ENCODE measurements at regions not wholly inside any gene's neighbourhood (a gene's known extent, or its start where the extent isn't known, plus 50 kb on each side); places are given as distances from the start of the nearest gene placed in this dataset.

GRCh38 chr20:40111282-40111681 lies 577.8 kb downstream of the MAFB start:
- no peak for ATAC-seq
- DNase-seq (ENCODE audit: low spot score) = no peak
- no peaks in the 10 kb centered on the region for H3K36me3 Mint-ChIP-seq
- H3K4me3 Mint-ChIP-seq = no peak overlapping the region
- H3K9me3 Mint-ChIP-seq = peaks cover 3% of the 10 kb centered on the region
- H3K4me1 Mint-ChIP-seq (ENCODE audit: low read depth in 2 of 2) = no peaks in the 10 kb centered on the region
- no peak overlapping the region for H3K27ac Mint-ChIP-seq
- H3K27me3 Mint-ChIP-seq = peaks cover 0 to 3% of the 10 kb centered on the region in 2 donors

- H3K36me3 Mint-ChIP-seq = no peaks in the 10 kb centered on the region
- DNase-seq (ENCODE audit: low spot score) = no peak
- H3K27me3 Mint-ChIP-seq = peaks cover 3% of the 10 kb centered on the region in 2 donors
- H3K27ac Mint-ChIP-seq = no peak overlapping the region
- no peak for ATAC-seq
- H3K4me1 Mint-ChIP-seq (ENCODE audit: low read depth in 2 of 2) = no peaks in the 10 kb centered on the region
- peaks cover 3% of the 10 kb centered on the region for H3K9me3 Mint-ChIP-seq
- H3K4me3 Mint-ChIP-seq = no peak overlapping the region
These were observed 578.7 kb downstream of the MAFB start for GRCh38 chr20:40110311-40110831.

GRCh38 chr20:40109136-40109535 lies 579.9 kb downstream of the MAFB start:
- H3K4me3 Mint-ChIP-seq = no peak overlapping the region
- H3K9me3 Mint-ChIP-seq = peaks cover 3% of the 10 kb centered on the region
- no peak for DNase-seq (ENCODE audit: low spot score)
- H3K4me1 Mint-ChIP-seq (ENCODE audit: low read depth in 2 of 2) = no peaks in the 10 kb centered on the region
- no peak for ATAC-seq
- H3K27ac Mint-ChIP-seq = no peak overlapping the region
- no peaks in the 10 kb centered on the region for H3K36me3 Mint-ChIP-seq
- H3K27me3 Mint-ChIP-seq = peaks cover 5 to 7% of the 10 kb centered on the region in 2 donors

- H3K4me3 Mint-ChIP-seq = no peak overlapping the region
- no peak for DNase-seq (ENCODE audit: low spot score)
- H3K27me3 Mint-ChIP-seq = peaks cover 2 to 7% of the 10 kb centered on the region in 2 donors
- ATAC-seq = no peak
- H3K27ac Mint-ChIP-seq = no peak overlapping the region
- no peaks in the 10 kb centered on the region for H3K4me1 Mint-ChIP-seq (ENCODE audit: low read depth in 2 of 2)
- no peaks in the 10 kb centered on the region for H3K9me3 Mint-ChIP-seq
- no peaks in the 10 kb centered on the region for H3K36me3 Mint-ChIP-seq
These were observed 580.7 kb downstream of the MAFB start for GRCh38 chr20:40108321-40108720.

- Mint-ChIP-seq H3K4me3 (no peak overlapping the region), H3K9me3 (no peaks in the 10 kb centered on the region), H3K27ac (no peak overlapping the region), H3K36me3 (no peaks in the 10 kb centered on the region), H3K27me3 (peaks cover 2 to 7% of the 10 kb centered on the region in 2 donors), H3K4me1 (ENCODE audit: low read depth in 2 of 2) (no peaks in the 10 kb centered on the region)
- no peak for DNase-seq (ENCODE audit: low spot score)
- ATAC-seq = no peak
These were observed 584.1 kb downstream of the MAFB start for GRCh38 chr20:40104959-40105358.

- H3K9me3 Mint-ChIP-seq = no peaks in the 10 kb centered on the region
- no peaks in the 10 kb centered on the region for H3K4me1 Mint-ChIP-seq (ENCODE audit: low read depth in 2 of 2)
- H3K36me3 Mint-ChIP-seq = no peaks in the 10 kb centered on the region
- ATAC-seq (no peak), DNase-seq (ENCODE audit: low spot score) (no peak)
- no peak overlapping the region for H3K27ac Mint-ChIP-seq
- H3K27me3 Mint-ChIP-seq = peaks cover 2 to 7% of the 10 kb centered on the region in 2 donors
- no peak overlapping the region for H3K4me3 Mint-ChIP-seq
These were observed 585.6 kb downstream of the MAFB start for GRCh38 chr20:40103420-40103819.

- H3K36me3 Mint-ChIP-seq = no peaks in the 10 kb centered on the region
- H3K27me3 Mint-ChIP-seq = peaks cover 2 to 7% of the 10 kb centered on the region in 2 donors
- H3K27ac Mint-ChIP-seq = no peak overlapping the region
- no peak overlapping the region for H3K4me3 Mint-ChIP-seq
- DNase-seq (ENCODE audit: low spot score) = no peak
- no peak for ATAC-seq
- H3K4me1 Mint-ChIP-seq (ENCODE audit: low read depth in 2 of 2) = no peaks in the 10 kb centered on the region
- no peaks in the 10 kb centered on the region for H3K9me3 Mint-ChIP-seq
These were observed 587.5 kb downstream of the MAFB start for GRCh38 chr20:40101560-40101959.

- peaks cover under 1 to 3% of the 10 kb centered on the region in 2 donors for H3K27me3 Mint-ChIP-seq
- H3K4me1 Mint-ChIP-seq (ENCODE audit: low read depth in 2 of 2) = no peaks in the 10 kb centered on the region
- H3K36me3 Mint-ChIP-seq = no peaks in the 10 kb centered on the region
- H3K4me3 Mint-ChIP-seq = no peak overlapping the region
- H3K9me3 Mint-ChIP-seq = no peaks in the 10 kb centered on the region
- DNase-seq (ENCODE audit: low spot score) (no peak), ATAC-seq (no peak)
- H3K27ac Mint-ChIP-seq = no peak overlapping the region
These were observed 588.8 kb downstream of the MAFB start for GRCh38 chr20:40100261-40100660.

- Mint-ChIP-seq H3K27ac (no peak overlapping the region), H3K4me3 (no peak overlapping the region), H3K9me3 (peaks cover 6% of the 10 kb centered on the region), H3K36me3 (no peaks in the 10 kb centered on the region), H3K27me3 (no peaks in the 10 kb centered on the region), H3K4me1 (ENCODE audit: low read depth in 2 of 2) (no peaks in the 10 kb centered on the region)
- DNase-seq (ENCODE audit: low spot score) (no peak), ATAC-seq (no peak)
These were observed 598.8 kb downstream of the MAFB start for GRCh38 chr20:40090236-40090635.

- no peaks in the 10 kb centered on the region for H3K36me3 Mint-ChIP-seq
- H3K9me3 Mint-ChIP-seq = peaks cover 3% of the 10 kb centered on the region
- no peak for ATAC-seq
- H3K27ac Mint-ChIP-seq = no peak overlapping the region
- H3K4me3 Mint-ChIP-seq = no peak overlapping the region
- DNase-seq (ENCODE audit: low spot score) = no peak
- no peaks in the 10 kb centered on the region for H3K4me1 Mint-ChIP-seq (ENCODE audit: low read depth in 2 of 2)
- no peaks in the 10 kb centered on the region for H3K27me3 Mint-ChIP-seq
These were observed 601.5 kb downstream of the MAFB start for GRCh38 chr20:40087496-40087895.

GRCh38 chr20:40085513-40085912 lies 603.5 kb downstream of the MAFB start:
- no peaks in the 10 kb centered on the region for H3K9me3 Mint-ChIP-seq

GRCh38 chr20:40082436-40082835 lies 606.6 kb downstream of the MAFB start:
- H3K4me1 Mint-ChIP-seq (ENCODE audit: low read depth in 2 of 2) = no peaks in the 10 kb centered on the region
- no peaks in the 10 kb centered on the region for H3K36me3 Mint-ChIP-seq

More at GRCh38 chr20:40085513-40085912, 603.5 kb downstream of the MAFB start:
- no peaks in the 10 kb centered on the region for H3K36me3 Mint-ChIP-seq
- no peaks in the 10 kb centered on the region for H3K27me3 Mint-ChIP-seq
- H3K4me1 Mint-ChIP-seq (ENCODE audit: low read depth in 2 of 2) = no peaks in the 10 kb centered on the region
- DNase-seq (ENCODE audit: low spot score) = no peak
- ATAC-seq = no peak
- H3K4me3 Mint-ChIP-seq = no peak overlapping the region
- no peak overlapping the region for H3K27ac Mint-ChIP-seq

GRCh38 chr20:40081653-40082052 lies 607.4 kb downstream of the MAFB start:
- no peaks in the 10 kb centered on the region for H3K4me1 Mint-ChIP-seq (ENCODE audit: low read depth in 2 of 2)
- no peaks in the 10 kb centered on the region for H3K9me3 Mint-ChIP-seq
- H3K4me3 Mint-ChIP-seq = no peak overlapping the region
- DNase-seq (ENCODE audit: low spot score) (no peak), ATAC-seq (no peak)
- H3K27me3 Mint-ChIP-seq = no peaks in the 10 kb centered on the region
- H3K36me3 Mint-ChIP-seq = no peaks in the 10 kb centered on the region
- no peak overlapping the region for H3K27ac Mint-ChIP-seq

More at GRCh38 chr20:40082436-40082835, 606.6 kb downstream of the MAFB start:
- no peak for ATAC-seq
- Mint-ChIP-seq H3K27me3 (no peaks in the 10 kb centered on the region), H3K9me3 (no peaks in the 10 kb centered on the region), H3K4me3 (no peak overlapping the region), H3K27ac (no peak overlapping the region)
- DNase-seq (ENCODE audit: low spot score) = no peak

- Mint-ChIP-seq H3K27ac (no peak overlapping the region), H3K36me3 (no peaks in the 10 kb centered on the region), H3K9me3 (no peaks in the 10 kb centered on the region), H3K4me1 (ENCODE audit: low read depth in 2 of 2) (no peaks in the 10 kb centered on the region), H3K27me3 (no peaks in the 10 kb centered on the region), H3K4me3 (no peak overlapping the region)
- DNase-seq (ENCODE audit: low spot score) = no peak
- no peak for ATAC-seq
These were observed 608.9 kb downstream of the MAFB start for GRCh38 chr20:40080041-40080652.

All from natural killer cell treated with Interleukin-12 subunit alpha and Interleukin-12 subunit beta and Interleukin-15 and Interleukin-18, amount 100 ng/mL, for 72 hours (primary cell).